Neural cell (in vitro differentiated cells): ENCODE measurements at regions not wholly inside any gene's neighbourhood (a gene's known extent, or its start where the extent isn't known, plus 50 kb on each side); places are given as distances from the start of the nearest gene placed in this dataset.
"Not testable (repeated sequence)": the region's sequence is repeated elsewhere in the genome, so short reads cannot be mapped to it uniquely, and the experiment has no call there.

Experiments
- H2AFZ ChIP-seq: fragments of 200-600, 300-800 bp; sonication (generic), shearing (Covaris generic); 2 replicates; pipeline ENCODE4 v1.6.0; 2014; ENCODE audit warnings: low read depth, mild to moderate bottlenecking, antibody characterized with exemption, low read length, moderate library complexity
- H3F3A ChIP-seq: fragments of 200-600 bp; shearing (Covaris generic); 2 replicates; pipeline ENCODE4 v1.6.1; 2016; ENCODE audit warnings: mild to moderate bottlenecking, moderate library complexity, mixed read lengths, antibody characterized with exemption, low read length; ENCODE audit not compliant: insufficient read depth, poor library complexity, severe bottlenecking
- H3K27ac ChIP-seq: fragments of 200-600, 300-800 bp; sonication (generic), shearing (Covaris generic); 2 replicates; pipeline ENCODE4 v1.5.1; 2014; ENCODE audit warnings: mild to moderate bottlenecking, low read length, moderate library complexity
- H3K27me3 ChIP-seq: fragments of 300-800, 200-600 bp; sonication (generic), shearing (Covaris generic); 2 replicates; pipeline ENCODE4 v1.6.0; 2014; ENCODE audit warnings: mild to moderate bottlenecking, low read depth, low read length, moderate library complexity; ENCODE audit not compliant: insufficient read depth
- H3K36me3 ChIP-seq: fragments of 300-800, 200-600 bp; sonication (generic), shearing (Covaris generic); 2 replicates; pipeline ENCODE4 v1.5.1; 2014; ENCODE audit warnings: mild to moderate bottlenecking, antibody characterized with exemption, low read length, moderate library complexity; ENCODE audit not compliant: insufficient read depth
- H3K4me2 ChIP-seq: fragments of 300-800, 200-600 bp; sonication (generic), shearing (Covaris generic); 2 replicates; pipeline ENCODE4 v1.6.0; 2014; ENCODE audit warnings: mild to moderate bottlenecking, low read length
- H3K4me3 ChIP-seq: fragments of 300-800, 200-600 bp; sonication (generic), shearing (Covaris generic); 2 replicates; pipeline ENCODE4 v1.5.1; 2014; ENCODE audit warnings: mild to moderate bottlenecking, low read length, moderate library complexity
- H3K79me2 ChIP-seq: fragments of 200-600 bp; shearing (Covaris generic); replicated peaks from 2 replicates; pipeline ENCODE4 v1.6.0; 2014; ENCODE audit warnings: mild to moderate bottlenecking, low read length, moderate library complexity; ENCODE audit not compliant: insufficient read depth
- H3K9ac ChIP-seq: fragments of 300-800, 200-600 bp; sonication (generic), shearing (Covaris generic); 2 replicates; pipeline ENCODE4 v1.6.1; 2016; ENCODE audit warnings: mild to moderate bottlenecking, low read length, mixed read lengths
- H3K9me2 ChIP-seq: fragments of 200-600 bp; shearing (Covaris generic); 2 replicates; pipeline ENCODE4 v1.6.1; 2016; ENCODE audit warnings: mild to moderate bottlenecking, low read length, mixed read lengths; ENCODE audit not compliant: insufficient read depth
- H3K9me3 ChIP-seq: fragments of 200-600, 300-800 bp; sonication (generic), shearing (Covaris generic); 2 replicates; pipeline ENCODE4 v1.6.1; 2016; ENCODE audit warnings: mild to moderate bottlenecking, mixed run types, low read length, moderate library complexity, mixed read lengths
- H4K20me1 ChIP-seq: fragments of 200-600 bp; shearing (Covaris generic); 2 replicates; pipeline ENCODE4 v1.6.1; 2016; ENCODE audit warnings: mild to moderate bottlenecking, mixed run types; ENCODE audit not compliant: insufficient read depth
- EP300 ChIP-seq: fragments of 450-650 bp; conservative IDR thresholded peaks from 2 replicates; pipeline ENCODE4 v1.6.1; 2014; ENCODE audit warnings: antibody characterized with exemption, mild to moderate bottlenecking, moderate library complexity; ENCODE audit not compliant: poor library complexity, severe bottlenecking
- EZH2 ChIP-seq: fragments of 200-600, 300-800 bp; shearing (Covaris generic), sonication (generic); IDR thresholded peaks from 2 replicates; pipeline ENCODE4 v1.6.1; 2014; ENCODE audit warnings: antibody characterized with exemption, low read length, borderline replicate concordance, mild to moderate bottlenecking; ENCODE audit not compliant: insufficient read depth, poor library complexity, severe bottlenecking
- MXI1 ChIP-seq: fragments of 450-650 bp; conservative IDR thresholded peaks from 2 replicates; pipeline ENCODE4 v1.6.1; 2014; ENCODE audit warnings: antibody characterized with exemption, mild to moderate bottlenecking; ENCODE audit not compliant: poor library complexity, severe bottlenecking
- POLR2AphosphoS5 ChIP-seq: IDR thresholded peaks from 2 replicates; pipeline ENCODE4 v1.6.1; 2012
- RAD21 ChIP-seq: fragments of 450-650 bp; conservative IDR thresholded peaks from 2 replicates; pipeline ENCODE4 v1.6.1; 2014; ENCODE audit warnings: antibody characterized with exemption, mild to moderate bottlenecking, moderate library complexity
- SMC3 ChIP-seq: fragments of 450-650 bp; conservative IDR thresholded peaks from 2 replicates; pipeline ENCODE4 v1.6.1; 2014; ENCODE audit warnings: antibody characterized with exemption, mild to moderate bottlenecking, moderate library complexity; ENCODE audit not compliant: poor library complexity
- TAF1 ChIP-seq: IDR thresholded peaks from 2 replicates; pipeline ENCODE4 v1.6.1; 2012; ENCODE audit warnings: low read depth
- TF ChIP-seq, protein P1 (sequence below): IDR thresholded peaks from 2 replicates; pipeline ENCODE4 v1.6.1; 2012; ENCODE audit warnings: borderline replicate concordance
- TF ChIP-seq, protein P2 (sequence below): fragments of 450-650 bp; IDR thresholded peaks from 2 replicates; pipeline ENCODE4 v1.5.1; 2014; ENCODE audit warnings: antibody characterized with exemption, mild to moderate bottlenecking, moderate library complexity; ENCODE audit not compliant: poor library complexity, severe bottlenecking

DNA sequence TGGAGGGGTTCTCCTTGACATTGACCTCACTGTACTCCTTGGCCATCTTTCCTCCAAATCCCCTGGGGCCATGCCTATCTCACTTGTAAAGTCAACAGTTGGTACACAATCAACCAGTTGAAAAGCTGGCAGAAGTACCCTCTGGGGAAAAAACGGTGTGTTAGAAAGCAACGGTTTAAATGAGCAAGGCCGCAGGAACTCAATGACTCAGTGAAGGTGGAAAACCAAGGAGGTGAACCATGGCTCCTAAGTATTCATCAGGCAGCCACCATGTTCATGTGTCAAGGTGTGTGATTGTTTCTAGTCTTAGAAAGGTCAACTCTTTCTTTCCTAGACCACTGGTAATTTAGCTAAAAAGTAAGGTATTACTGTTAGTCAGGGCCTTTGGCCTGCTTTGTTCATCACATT is 130.9 kb upstream of the SATB1 start:
- Histone ChIP-seq H3K9me3 (no peaks in the 10 kb centered on the region), H3F3A (no peaks in the 10 kb centered on the region), H3K27ac (no peak overlapping the region), H3K4me3 (no peak overlapping the region), H2AFZ (no peak overlapping the region), H3K4me2 (no peak overlapping the region), H3K9ac (no peak overlapping the region), H3K36me3 (no peaks in the 10 kb centered on the region), H3K9me2 (no peaks in the 10 kb centered on the region), H4K20me1 (no peaks in the 10 kb centered on the region), H3K27me3 (no peaks in the 10 kb centered on the region), H3K79me2 (no peaks in the 10 kb centered on the region)
- TF ChIP-seq, protein P1, sequence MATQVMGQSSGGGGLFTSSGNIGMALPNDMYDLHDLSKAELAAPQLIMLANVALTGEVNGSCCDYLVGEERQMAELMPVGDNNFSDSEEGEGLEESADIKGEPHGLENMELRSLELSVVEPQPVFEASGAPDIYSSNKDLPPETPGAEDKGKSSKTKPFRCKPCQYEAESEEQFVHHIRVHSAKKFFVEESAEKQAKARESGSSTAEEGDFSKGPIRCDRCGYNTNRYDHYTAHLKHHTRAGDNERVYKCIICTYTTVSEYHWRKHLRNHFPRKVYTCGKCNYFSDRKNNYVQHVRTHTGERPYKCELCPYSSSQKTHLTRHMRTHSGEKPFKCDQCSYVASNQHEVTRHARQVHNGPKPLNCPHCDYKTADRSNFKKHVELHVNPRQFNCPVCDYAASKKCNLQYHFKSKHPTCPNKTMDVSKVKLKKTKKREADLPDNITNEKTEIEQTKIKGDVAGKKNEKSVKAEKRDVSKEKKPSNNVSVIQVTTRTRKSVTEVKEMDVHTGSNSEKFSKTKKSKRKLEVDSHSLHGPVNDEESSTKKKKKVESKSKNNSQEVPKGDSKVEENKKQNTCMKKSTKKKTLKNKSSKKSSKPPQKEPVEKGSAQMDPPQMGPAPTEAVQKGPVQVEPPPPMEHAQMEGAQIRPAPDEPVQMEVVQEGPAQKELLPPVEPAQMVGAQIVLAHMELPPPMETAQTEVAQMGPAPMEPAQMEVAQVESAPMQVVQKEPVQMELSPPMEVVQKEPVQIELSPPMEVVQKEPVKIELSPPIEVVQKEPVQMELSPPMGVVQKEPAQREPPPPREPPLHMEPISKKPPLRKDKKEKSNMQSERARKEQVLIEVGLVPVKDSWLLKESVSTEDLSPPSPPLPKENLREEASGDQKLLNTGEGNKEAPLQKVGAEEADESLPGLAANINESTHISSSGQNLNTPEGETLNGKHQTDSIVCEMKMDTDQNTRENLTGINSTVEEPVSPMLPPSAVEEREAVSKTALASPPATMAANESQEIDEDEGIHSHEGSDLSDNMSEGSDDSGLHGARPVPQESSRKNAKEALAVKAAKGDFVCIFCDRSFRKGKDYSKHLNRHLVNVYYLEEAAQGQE = no peak
- TF ChIP-seq EZH2 (no peak), POLR2AphosphoS5 (no peak), TAF1 (no peak), RAD21 (no peak), EP300 (no peak), SMC3 (no peak), MXI1 (no peak)
- TF ChIP-seq, protein P2, sequence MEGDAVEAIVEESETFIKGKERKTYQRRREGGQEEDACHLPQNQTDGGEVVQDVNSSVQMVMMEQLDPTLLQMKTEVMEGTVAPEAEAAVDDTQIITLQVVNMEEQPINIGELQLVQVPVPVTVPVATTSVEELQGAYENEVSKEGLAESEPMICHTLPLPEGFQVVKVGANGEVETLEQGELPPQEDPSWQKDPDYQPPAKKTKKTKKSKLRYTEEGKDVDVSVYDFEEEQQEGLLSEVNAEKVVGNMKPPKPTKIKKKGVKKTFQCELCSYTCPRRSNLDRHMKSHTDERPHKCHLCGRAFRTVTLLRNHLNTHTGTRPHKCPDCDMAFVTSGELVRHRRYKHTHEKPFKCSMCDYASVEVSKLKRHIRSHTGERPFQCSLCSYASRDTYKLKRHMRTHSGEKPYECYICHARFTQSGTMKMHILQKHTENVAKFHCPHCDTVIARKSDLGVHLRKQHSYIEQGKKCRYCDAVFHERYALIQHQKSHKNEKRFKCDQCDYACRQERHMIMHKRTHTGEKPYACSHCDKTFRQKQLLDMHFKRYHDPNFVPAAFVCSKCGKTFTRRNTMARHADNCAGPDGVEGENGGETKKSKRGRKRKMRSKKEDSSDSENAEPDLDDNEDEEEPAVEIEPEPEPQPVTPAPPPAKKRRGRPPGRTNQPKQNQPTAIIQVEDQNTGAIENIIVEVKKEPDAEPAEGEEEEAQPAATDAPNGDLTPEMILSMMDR = no peak

DNA sequence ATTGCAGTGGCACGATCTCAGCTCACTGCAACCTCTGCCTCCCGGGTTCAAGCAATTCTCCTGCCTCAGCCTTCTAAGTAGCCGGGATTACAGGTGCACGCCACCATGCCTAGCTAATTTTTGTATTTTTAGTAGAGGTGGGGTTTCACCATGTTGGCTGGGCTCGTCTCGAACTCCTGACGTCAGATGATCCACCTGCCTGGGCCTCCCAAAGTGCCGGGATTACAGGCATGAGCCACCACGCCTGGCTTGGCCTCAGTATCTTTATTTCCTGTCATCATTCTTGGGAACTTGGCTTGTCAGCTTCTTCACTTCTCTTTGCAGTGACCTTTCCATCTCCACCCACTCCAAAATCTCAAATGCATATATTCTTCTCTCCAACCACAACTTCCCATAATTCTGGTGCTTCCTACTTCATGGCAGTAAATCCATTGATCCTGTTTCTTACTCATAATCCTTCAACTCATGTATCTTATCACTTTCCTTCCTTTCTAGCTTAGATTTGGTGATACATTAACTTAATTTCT is 127.5 kb upstream of the SATB1 start:
- H3K9ac ChIP-seq, H3K4me3 ChIP-seq, H2AFZ ChIP-seq, H3K79me2 ChIP-seq, H3K9me3 ChIP-seq, H3K9me2 ChIP-seq, H3K4me2 ChIP-seq, H3K36me3 ChIP-seq, H3F3A ChIP-seq, H3K27me3 ChIP-seq, H4K20me1 ChIP-seq, H3K27ac ChIP-seq: not testable (repeated sequence)

DNA sequence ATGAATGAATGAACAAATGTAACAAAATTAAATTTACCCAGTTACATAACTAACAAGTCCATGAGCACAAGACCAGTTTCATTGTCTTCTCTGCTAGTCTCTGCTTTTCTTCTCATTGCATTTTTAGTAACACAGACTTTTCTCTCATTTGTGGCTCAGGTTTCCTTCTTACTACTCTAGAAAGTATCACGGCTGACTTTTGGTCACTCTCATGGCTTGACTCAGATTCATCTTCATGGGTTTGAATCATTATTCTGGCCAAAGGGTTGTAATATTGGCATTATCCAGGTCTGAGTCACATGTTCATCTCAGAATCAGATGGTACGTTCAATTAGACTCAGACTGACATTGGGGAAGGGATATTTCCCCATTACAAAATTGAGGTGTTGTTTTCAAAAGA is 121.5 kb upstream of the SATB1 start:
- Histone ChIP-seq H3K27ac (no peak overlapping the region), H3K9me3 (no peaks in the 10 kb centered on the region), H3K79me2 (no peaks in the 10 kb centered on the region), H2AFZ (no peak overlapping the region), H3K4me3 (no peak overlapping the region), H4K20me1 (no peaks in the 10 kb centered on the region), H3K4me2 (no peak overlapping the region), H3K9me2 (no peaks in the 10 kb centered on the region), H3K9ac (no peak overlapping the region), H3K36me3 (no peaks in the 10 kb centered on the region), H3F3A (no peaks in the 10 kb centered on the region), H3K27me3 (no peaks in the 10 kb centered on the region)
- TF ChIP-seq MXI1 (no peak), EP300 (no peak), TAF1 (no peak), EZH2 (no peak), SMC3 (no peak)
- TF ChIP-seq, protein P2 = no peak
